Activated gamma-delta T cell treated with anti-CD3 and anti-CD28 coated beads, Interleukin-2, amount 50 U/mL, for 16 hours (primary cell): ENCODE measurements at regions not wholly inside any gene's neighbourhood (a gene's known extent, or its start where the extent isn't known, plus 50 kb on each side); places are given as distances from the start of the nearest gene placed in this dataset.
"Not testable (repeated sequence)": the region's sequence is repeated elsewhere in the genome, so short reads cannot be mapped to it uniquely, and the experiment has no call there.

Experiments used
- DNase-seq: peaks from one replicate; pipeline ENCODE4 v3.0.0-alpha.2; 2020; ENCODE audit warnings: low read depth

GRCh38 chr2:7430421-7430868 lies 513.2 kb downstream of the RNF144A start:
- no peak for DNase-seq

DNA sequence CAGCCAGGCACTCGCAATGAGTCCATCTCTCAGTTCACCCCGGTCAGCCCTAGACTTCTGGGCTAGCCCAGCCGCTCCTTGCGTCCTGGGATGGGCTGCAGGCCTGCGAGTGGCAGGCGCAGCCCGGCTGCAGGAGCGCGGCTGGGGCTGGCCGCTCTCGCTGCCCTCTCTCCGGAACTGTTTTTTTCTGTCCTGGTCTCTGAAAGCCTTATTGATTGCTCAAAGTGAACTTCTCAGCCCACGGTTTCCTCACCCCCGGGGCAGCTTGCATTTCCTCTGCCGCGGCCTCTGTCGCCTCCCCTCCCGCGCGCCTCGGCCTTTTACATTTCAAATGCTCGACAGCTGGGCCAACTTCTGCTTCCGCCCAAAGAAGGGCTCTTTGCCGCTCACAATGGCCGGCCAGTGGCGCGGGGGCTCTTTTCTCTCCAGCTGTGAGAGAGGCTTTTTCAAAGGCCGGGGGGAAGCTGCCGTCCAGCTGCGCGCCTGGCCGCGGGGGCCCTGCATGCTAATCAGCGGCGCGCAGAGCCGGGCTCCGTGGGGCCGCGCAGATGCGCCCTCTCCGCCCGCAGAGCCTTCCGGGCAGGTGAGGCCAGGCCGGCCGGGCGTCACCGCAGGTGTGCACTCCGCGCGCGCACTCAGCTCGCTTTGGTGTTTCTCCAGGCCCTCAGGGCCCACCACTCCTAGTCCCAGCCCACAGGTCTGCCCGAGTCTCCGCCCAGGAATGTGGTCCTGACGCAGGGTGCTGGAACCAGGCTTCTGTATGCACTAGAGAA lies 513.8 kb downstream of the RNF144A start:
- DNase-seq = peak; percentile 44

GRCh38 chr2:7432436-7432835 lies 515.2 kb downstream of the RNF144A start:
- no peak for DNase-seq

DNA sequence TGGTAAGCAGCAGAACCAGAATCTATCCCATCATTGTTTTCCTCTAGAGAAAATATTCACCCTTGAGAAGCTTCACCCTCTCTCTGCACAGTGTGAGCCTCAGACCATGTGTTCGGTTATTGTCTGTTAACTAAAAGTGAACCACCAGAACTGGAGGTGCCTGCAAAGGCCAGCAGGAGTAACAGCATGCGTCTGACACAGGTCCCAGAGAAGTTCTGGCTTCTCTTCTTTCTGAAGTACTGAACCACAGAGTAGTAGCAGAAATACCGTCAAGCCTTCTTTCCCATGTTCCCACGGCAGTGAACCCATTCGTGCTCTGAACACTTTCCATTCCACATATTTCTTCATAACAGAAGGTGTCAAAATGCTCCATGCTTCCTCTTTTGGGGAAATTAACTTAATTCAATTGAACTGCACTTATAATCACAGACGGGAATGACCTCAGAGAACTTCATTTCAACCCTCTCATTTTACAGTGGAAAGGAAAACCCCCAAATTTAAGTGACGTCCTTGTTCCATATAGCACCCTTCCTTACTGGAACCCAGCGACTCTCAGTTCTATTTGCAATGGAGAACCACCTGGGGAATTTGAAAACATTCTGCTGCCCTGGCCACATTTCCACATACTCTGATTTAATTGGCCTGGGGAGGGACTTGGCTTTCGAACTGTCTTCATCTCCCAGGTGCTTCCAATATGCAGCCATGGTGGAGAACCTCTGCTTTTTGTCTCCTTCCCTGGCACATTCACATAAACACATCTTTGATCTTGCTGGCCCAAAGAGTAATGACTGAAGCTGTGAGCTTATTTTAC lies 519.1 kb downstream of the RNF144A start:
- no peak for DNase-seq

- DNase-seq = no peak
Observed at GRCh38 chr2:7437141-7437540, 519.9 kb downstream of the RNF144A start.

GRCh38 chr2:7437716-7438632 lies 520.8 kb downstream of the RNF144A start:
- no peak for DNase-seq

DNA sequence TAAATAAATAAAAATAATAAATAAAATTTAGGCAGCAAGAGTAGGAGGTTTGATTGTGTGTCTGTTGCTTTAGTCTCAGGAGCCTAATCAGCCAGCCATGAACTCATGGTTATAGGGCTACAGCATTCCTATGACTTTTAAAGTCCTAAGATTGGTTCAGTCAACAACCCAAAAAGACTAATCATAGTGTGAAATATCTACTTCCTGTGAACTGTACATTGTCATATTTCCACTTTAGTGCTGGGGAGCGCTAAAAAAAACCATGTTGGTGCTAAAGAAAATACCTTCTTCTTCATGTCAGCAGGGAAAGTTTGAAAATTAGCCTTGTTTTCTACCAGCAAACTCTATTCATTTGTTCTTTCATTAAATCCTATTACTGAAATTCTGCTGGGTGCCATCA lies 521.6 kb downstream of the RNF144A start:
- DNase-seq = no peak

GRCh38 chr2:7440977-7441376 lies 523.8 kb downstream of the RNF144A start:
- no peak for DNase-seq

DNA sequence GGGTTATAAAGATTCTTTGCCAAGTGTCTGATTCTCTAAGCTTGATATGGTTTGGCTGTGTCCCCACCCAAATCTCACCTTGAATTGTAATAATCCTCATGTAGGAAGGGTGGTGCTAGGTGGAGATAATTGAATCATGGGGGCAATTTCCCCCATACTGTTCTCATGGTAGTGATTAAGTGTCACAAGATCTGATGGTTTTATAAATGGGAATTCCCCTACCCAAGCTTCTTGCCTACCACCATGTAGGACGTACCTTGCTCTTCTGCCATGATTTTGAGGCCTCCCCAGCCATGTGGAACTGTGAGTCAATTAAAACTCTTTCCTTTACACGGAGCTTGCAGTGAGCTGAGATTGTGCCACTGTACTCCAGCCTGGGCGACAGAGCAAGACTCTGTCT lies 524.6 kb downstream of the RNF144A start:
- DNase-seq = not testable (repeated sequence)

- DNase-seq = no peak
Observed at GRCh38 chr2:7444626-7445025, 527.4 kb downstream of the RNF144A start.

- no peak for DNase-seq
Observed at GRCh38 chr2:7448578-7449264, 531.5 kb downstream of the RNF144A start.

GRCh38 chr2:7449298-7449697 lies 532.1 kb downstream of the RNF144A start:
- no peak for DNase-seq

- DNase-seq = peak; percentile 65
Observed at GRCh38 chr2:7450188-7450832, 533.1 kb downstream of the RNF144A start.

DNA sequence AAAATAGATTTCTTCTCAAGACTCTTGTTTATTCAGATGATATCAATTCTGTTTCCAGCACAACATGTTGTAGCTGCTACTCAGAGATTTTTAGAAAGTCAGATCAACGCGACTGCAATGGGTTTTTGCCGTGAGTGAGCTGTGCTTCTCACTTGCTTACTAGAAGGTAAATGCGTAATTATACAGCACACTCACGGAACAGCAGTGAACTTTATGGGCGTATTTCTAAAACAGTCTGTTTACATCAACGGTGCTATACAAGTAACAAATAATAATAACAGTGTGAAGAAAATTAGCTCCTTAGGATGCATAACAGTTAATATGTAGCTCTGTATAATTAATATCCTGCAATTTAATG lies 533.6 kb downstream of the RNF144A start:
- DNase-seq = peak; percentile 38

- DNase-seq = no peak
Observed at GRCh38 chr2:7452110-7452876, 535.1 kb downstream of the RNF144A start.

GRCh38 chr2:7454592-7454991 lies 537.4 kb downstream of the RNF144A start:
- DNase-seq = no peak

DNA sequence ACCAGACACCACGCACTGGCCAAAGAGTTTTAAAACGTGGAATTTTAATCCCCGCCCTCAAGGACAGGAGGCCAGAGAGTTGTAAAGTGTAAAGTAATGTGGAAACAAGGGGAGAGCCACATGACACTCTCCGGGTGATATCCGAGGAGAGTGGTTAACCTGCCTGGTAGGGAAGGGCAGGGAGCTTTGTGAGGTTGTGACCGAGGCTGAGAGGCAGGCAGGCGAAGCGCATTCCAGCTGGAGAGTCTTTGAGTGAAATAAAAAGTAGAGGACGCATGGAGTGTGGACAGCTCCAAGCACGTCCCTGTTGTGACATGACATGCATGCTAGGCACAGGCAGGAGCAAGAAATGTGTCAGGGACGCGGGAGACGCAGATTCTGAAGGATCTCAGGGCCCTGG lies 539.5 kb downstream of the RNF144A start:
- no peak for DNase-seq

GRCh38 chr2:7458066-7458465 lies 540.9 kb downstream of the RNF144A start:
- no peak for DNase-seq

- DNase-seq = no peak
Observed at GRCh38 chr2:7467782-7468447, 550.7 kb downstream of the RNF144A start.

DNA sequence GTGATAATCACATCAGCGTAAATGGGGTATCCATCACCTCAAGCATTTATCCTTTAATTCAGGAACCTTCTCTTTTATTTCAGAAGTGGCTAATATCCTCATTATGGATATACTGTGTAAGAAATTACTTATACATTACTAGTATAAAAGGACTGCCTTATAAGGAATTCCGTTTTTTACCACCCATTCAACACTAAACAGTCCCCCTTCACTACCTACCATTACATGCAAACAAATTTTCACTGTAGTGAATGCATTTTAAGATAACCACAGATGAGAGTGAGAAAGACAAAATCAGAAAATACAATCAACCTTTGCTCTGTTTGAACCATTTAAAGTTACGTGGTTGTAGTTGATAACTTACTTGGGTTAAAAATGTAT lies 551.2 kb downstream of the RNF144A start:
- no peak for DNase-seq
